Activated T-cell treated with anti-CD3 and anti-CD28 coated beads, Interleukin-2, amount 50 U/mL, for 24 hours (primary cell): ENCODE measurements at regions not wholly inside any gene's neighbourhood (a gene's known extent, or its start where the extent isn't known, plus 50 kb on each side); places are given as distances from the start of the nearest gene placed in this dataset.
"Not testable (repeated sequence)": the region's sequence is repeated elsewhere in the genome, so short reads cannot be mapped to it uniquely, and the experiment has no call there.

ENCODE experiments used
- DNase-seq: peaks from one replicate; pipeline ENCODE4 v3.0.0-alpha.2; 2020
- H3K27ac Mint-ChIP-seq: 2 replicates; pipeline ENCODE4 v1.8.0; 2020; ENCODE audit warnings: mild to moderate bottlenecking, mixed read lengths
- H3K27me3 Mint-ChIP-seq: 2 replicates; pipeline ENCODE4 v1.8.0; 2020; ENCODE audit warnings: mixed read lengths
- H3K36me3 Mint-ChIP-seq: 2 replicates; pipeline ENCODE4 v1.8.0; 2020; ENCODE audit warnings: low read depth, mixed read lengths
- H3K4me1 Mint-ChIP-seq: 2 replicates; pipeline ENCODE4 v1.8.0; 2020; ENCODE audit warnings: low read depth, mixed read lengths
- H3K4me3 Mint-ChIP-seq: 2 replicates; pipeline ENCODE4 v1.8.0; 2020; ENCODE audit warnings: mild to moderate bottlenecking, moderate library complexity, mixed read lengths
- H3K9me3 Mint-ChIP-seq: 2 replicates; pipeline ENCODE4 v1.8.0; 2020; ENCODE audit warnings: mixed read lengths

GRCh38 chr5:152181461-152181860 is 223.6 kb downstream of the NMUR2 start:
- H3K9me3 Mint-ChIP-seq: peaks cover 6% of the 10 kb centered on the region
- H3K4me3 Mint-ChIP-seq: no peak overlapping the region
- H3K27me3 Mint-ChIP-seq: peaks cover 12% of the 10 kb centered on the region
- no peaks in the 10 kb centered on the region for H3K4me1 Mint-ChIP-seq
- H3K36me3 Mint-ChIP-seq: no peaks in the 10 kb centered on the region
- no peak for DNase-seq
- no peak overlapping the region for H3K27ac Mint-ChIP-seq

- DNase-seq: no peak
- Mint-ChIP-seq H3K4me1 (no peaks in the 10 kb centered on the region), H3K36me3 (no peaks in the 10 kb centered on the region), H3K27ac (no peak overlapping the region), H3K4me3 (no peak overlapping the region), H3K9me3 (peaks cover 10% of the 10 kb centered on the region), H3K27me3 (peaks cover 4% of the 10 kb centered on the region)
Observed at GRCh38 chr5:152178350-152178699, 226.8 kb downstream of the NMUR2 start.

- no peak for DNase-seq
- Mint-ChIP-seq H3K27ac (no peak overlapping the region), H3K9me3 (peaks cover 10% of the 10 kb centered on the region), H3K36me3 (no peaks in the 10 kb centered on the region), H3K27me3 (peaks cover 4% of the 10 kb centered on the region), H3K4me3 (no peak overlapping the region), H3K4me1 (no peaks in the 10 kb centered on the region)
Observed at GRCh38 chr5:152177626-152178349, 227.3 kb downstream of the NMUR2 start.

- Mint-ChIP-seq H3K9me3 (peaks cover 5% of the 10 kb centered on the region), H3K4me1 (no peaks in the 10 kb centered on the region), H3K4me3 (no peak overlapping the region), H3K27ac (no peak overlapping the region), H3K36me3 (no peaks in the 10 kb centered on the region), H3K27me3 (no peaks in the 10 kb centered on the region)
- DNase-seq: no peak
Observed at GRCh38 chr5:152171888-152172287, 233.2 kb downstream of the NMUR2 start.

GRCh38 chr5:152170350-152170749 is 234.7 kb downstream of the NMUR2 start:
- peaks cover 5% of the 10 kb centered on the region for H3K9me3 Mint-ChIP-seq

GRCh38 chr5:152164860-152165259 is 240.2 kb upstream of the GLRA1 start:
- Mint-ChIP-seq H3K4me3 (no peak overlapping the region), H3K27ac (no peak overlapping the region), H3K4me1 (no peaks in the 10 kb centered on the region), H3K27me3 (no peaks in the 10 kb centered on the region), H3K36me3 (no peaks in the 10 kb centered on the region), H3K9me3 (no peaks in the 10 kb centered on the region)
- no peak for DNase-seq

More at GRCh38 chr5:152170350-152170749, 234.7 kb downstream of the NMUR2 start:
- no peaks in the 10 kb centered on the region for H3K4me1 Mint-ChIP-seq
- H3K27me3 Mint-ChIP-seq: no peaks in the 10 kb centered on the region
- no peak overlapping the region for H3K27ac Mint-ChIP-seq
- H3K36me3 Mint-ChIP-seq: no peaks in the 10 kb centered on the region
- no peak overlapping the region for H3K4me3 Mint-ChIP-seq
- DNase-seq: no peak

GRCh38 chr5:152159894-152160293 is 235.2 kb upstream of the GLRA1 start:
- H3K36me3 Mint-ChIP-seq, H3K27me3 Mint-ChIP-seq, H3K9me3 Mint-ChIP-seq, DNase-seq, H3K4me1 Mint-ChIP-seq, H3K4me3 Mint-ChIP-seq, H3K27ac Mint-ChIP-seq: not testable (repeated sequence)

GRCh38 chr5:152154452-152154851 is 229.8 kb upstream of the GLRA1 start:
- not testable (repeated sequence) for H3K9me3 Mint-ChIP-seq, H3K27me3 Mint-ChIP-seq, H3K4me1 Mint-ChIP-seq, H3K27ac Mint-ChIP-seq, H3K36me3 Mint-ChIP-seq, H3K4me3 Mint-ChIP-seq, DNase-seq

- Mint-ChIP-seq H3K4me3 (no peak overlapping the region), H3K9me3 (peaks cover 4% of the 10 kb centered on the region), H3K36me3 (no peaks in the 10 kb centered on the region), H3K27me3 (no peaks in the 10 kb centered on the region), H3K27ac (no peak overlapping the region), H3K4me1 (no peaks in the 10 kb centered on the region)
- DNase-seq: no peak
Observed at GRCh38 chr5:152151940-152152339, 227.3 kb upstream of the GLRA1 start.

- H3K27ac Mint-ChIP-seq: no peak overlapping the region
- H3K4me3 Mint-ChIP-seq: no peak overlapping the region
- no peaks in the 10 kb centered on the region for H3K27me3 Mint-ChIP-seq
- H3K36me3 Mint-ChIP-seq: no peaks in the 10 kb centered on the region
- H3K4me1 Mint-ChIP-seq: no peaks in the 10 kb centered on the region
- DNase-seq: no peak
- H3K9me3 Mint-ChIP-seq: peaks cover 4% of the 10 kb centered on the region
Observed at GRCh38 chr5:152151113-152151512, 226.5 kb upstream of the GLRA1 start.

GRCh38 chr5:152147286-152147685 is 222.6 kb upstream of the GLRA1 start:
- DNase-seq: no peak
- H3K27ac Mint-ChIP-seq: no peak overlapping the region
- no peaks in the 10 kb centered on the region for H3K36me3 Mint-ChIP-seq
- no peaks in the 10 kb centered on the region for H3K27me3 Mint-ChIP-seq
- no peaks in the 10 kb centered on the region for H3K4me1 Mint-ChIP-seq
- no peak overlapping the region for H3K4me3 Mint-ChIP-seq
- no peaks in the 10 kb centered on the region for H3K9me3 Mint-ChIP-seq

GRCh38 chr5:152146566-152146965 is 221.9 kb upstream of the GLRA1 start:
- DNase-seq: no peak
- Mint-ChIP-seq H3K27ac (no peak overlapping the region), H3K4me3 (no peak overlapping the region), H3K4me1 (no peaks in the 10 kb centered on the region), H3K9me3 (no peaks in the 10 kb centered on the region), H3K27me3 (no peaks in the 10 kb centered on the region), H3K36me3 (no peaks in the 10 kb centered on the region)

- H3K27me3 Mint-ChIP-seq: no peaks in the 10 kb centered on the region
- H3K36me3 Mint-ChIP-seq: no peaks in the 10 kb centered on the region
- no peaks in the 10 kb centered on the region for H3K4me1 Mint-ChIP-seq
- DNase-seq: no peak
- H3K9me3 Mint-ChIP-seq: no peaks in the 10 kb centered on the region
- H3K4me3 Mint-ChIP-seq: no peak overlapping the region
- no peak overlapping the region for H3K27ac Mint-ChIP-seq
Observed at GRCh38 chr5:152144556-152144955, 219.9 kb upstream of the GLRA1 start.

GRCh38 chr5:152144030-152144429 is 219.4 kb upstream of the GLRA1 start:
- Mint-ChIP-seq H3K36me3 (no peaks in the 10 kb centered on the region), H3K4me3 (no peak overlapping the region), H3K9me3 (no peaks in the 10 kb centered on the region), H3K4me1 (no peaks in the 10 kb centered on the region), H3K27me3 (no peaks in the 10 kb centered on the region), H3K27ac (no peak overlapping the region)
- DNase-seq: no peak

- H3K9me3 Mint-ChIP-seq: no peaks in the 10 kb centered on the region
- DNase-seq: peak; percentile 69
- no peak overlapping the region for H3K4me3 Mint-ChIP-seq
- H3K27ac Mint-ChIP-seq: no peak overlapping the region
- no peaks in the 10 kb centered on the region for H3K27me3 Mint-ChIP-seq
- no peaks in the 10 kb centered on the region for H3K36me3 Mint-ChIP-seq
- no peaks in the 10 kb centered on the region for H3K4me1 Mint-ChIP-seq
Observed at GRCh38 chr5:152142840-152143469, 218.3 kb upstream of the GLRA1 start.
